ENCODE measurements at regions not wholly inside any gene's neighbourhood (a gene's known extent, or its start where the extent isn't known, plus 50 kb on each side); places are given as distances from the start of the nearest gene placed in this dataset.

GRCh38 chr7:131051304-131051703 lies 276.4 kb upstream of the MKLN1 start:
- TF ChIP-seq CTCF (IDR thresholded peaks at IDR 0.05) (no peak), POLR2A (IDR thresholded peaks at IDR 0.05) (no peak)

Measured in upper lobe of left lung (tissue), 4 donors.